ENCODE measurements at regions not wholly inside any gene's neighbourhood (a gene's known extent, or its start where the extent isn't known, plus 50 kb on each side); places are given as distances from the start of the nearest gene placed in this dataset.

- no peak for DNase-seq
These were observed 506.8 kb upstream of the LRATD1 start for GRCh38 chr2:14125624-14126293.

- no peak for DNase-seq
These were observed 505.7 kb upstream of the LRATD1 start for GRCh38 chr2:14126846-14127245.

- DNase-seq = no peak
These were observed 504.8 kb upstream of the LRATD1 start for GRCh38 chr2:14127765-14128164.

GRCh38 chr2:14132386-14132785 lies 500.1 kb upstream of the LRATD1 start:
- no peak for DNase-seq

DNA sequence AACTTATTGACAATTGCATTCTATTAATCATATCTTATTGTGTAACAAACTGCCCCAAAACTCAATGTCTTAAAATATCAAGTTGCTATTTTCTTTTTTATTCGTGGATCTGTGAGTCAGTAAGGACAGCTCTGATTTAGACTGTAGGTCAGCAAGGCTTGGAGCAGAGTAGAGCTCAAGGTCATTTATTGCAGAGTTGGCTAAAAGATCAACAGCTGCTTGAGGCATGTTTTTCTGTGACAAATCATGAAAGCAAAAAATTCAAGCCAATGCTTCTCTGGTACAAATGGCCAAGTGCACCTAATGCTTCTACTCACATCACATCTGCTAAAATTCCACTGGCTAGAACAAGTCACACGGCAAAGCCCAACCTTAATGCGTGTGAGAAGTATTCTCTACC lies 497.7 kb upstream of the LRATD1 start:
- no peak for DNase-seq

GRCh38 chr2:14136030-14136429 lies 496.5 kb upstream of the LRATD1 start:
- no peak for DNase-seq

DNA sequence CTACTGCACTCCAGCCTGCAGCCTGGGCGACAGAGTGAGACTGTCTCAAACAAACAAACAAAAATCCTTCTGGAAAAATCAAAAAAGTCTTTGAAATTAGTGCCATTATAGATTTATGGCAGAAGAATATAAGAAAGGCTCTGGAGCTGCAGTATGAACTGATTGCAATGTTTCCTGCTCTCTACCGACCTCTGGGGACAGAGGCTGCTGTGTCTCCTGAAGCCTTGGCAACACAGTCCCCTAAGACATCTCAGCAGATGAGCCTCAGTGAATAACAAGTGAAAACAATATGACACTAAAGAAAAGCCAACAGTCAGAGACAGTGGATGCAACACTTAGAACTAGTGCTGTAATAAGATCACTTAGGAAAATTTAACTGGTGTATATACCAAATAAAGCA lies 494.9 kb upstream of the LRATD1 start:
- no peak for DNase-seq

GRCh38 chr2:14140009-14140550 lies 492.4 kb upstream of the LRATD1 start:
- DNase-seq = no peak

DNA sequence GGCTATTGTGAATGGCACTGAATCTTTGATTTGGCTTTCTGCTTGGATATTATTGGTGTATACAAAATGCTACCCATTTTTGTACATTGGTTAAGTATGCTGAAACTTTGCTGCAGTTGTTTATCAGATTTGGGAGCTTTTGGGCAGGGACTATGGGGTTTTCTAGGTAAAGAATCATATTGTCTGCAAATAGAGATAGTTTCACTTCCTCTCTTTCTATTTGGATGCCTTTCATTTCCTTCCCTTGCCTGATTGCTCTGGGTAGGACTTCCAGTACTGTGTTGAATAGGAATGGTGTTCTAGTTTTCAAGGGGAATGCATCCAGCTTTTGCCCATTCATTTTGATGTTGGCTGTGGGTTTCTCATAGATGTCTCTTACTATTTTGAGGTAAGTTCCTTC lies 489.1 kb upstream of the LRATD1 start:
- DNase-seq = no peak

- no peak for DNase-seq
These were observed 484.3 kb upstream of the LRATD1 start for GRCh38 chr2:14148216-14148615.

GRCh38 chr2:14157816-14158215 lies 474.7 kb upstream of the LRATD1 start:
- no peak for DNase-seq

DNA sequence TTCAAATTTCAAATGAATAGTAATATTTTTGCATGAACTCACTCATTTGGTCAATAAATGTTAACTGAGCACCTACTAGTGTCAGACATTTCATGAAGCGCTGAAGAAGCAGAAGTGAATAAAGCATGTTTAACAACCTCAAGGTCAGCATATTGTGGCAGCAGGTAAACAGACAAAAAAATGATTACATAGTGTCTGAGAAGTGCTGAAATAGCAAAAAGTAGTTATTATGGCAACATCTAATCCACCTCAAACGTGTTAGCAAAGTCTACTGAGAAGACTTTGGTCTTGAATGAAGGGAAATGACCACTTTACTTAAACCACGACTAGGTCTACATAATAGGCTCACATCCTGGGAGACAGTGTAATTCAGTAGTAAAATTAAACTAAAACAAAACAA lies 452.2 kb upstream of the LRATD1 start:
- no peak for DNase-seq

GRCh38 chr2:14182227-14182946 lies 450.1 kb upstream of the LRATD1 start:
- DNase-seq = no peak

- DNase-seq = no peak
These were observed 446.6 kb upstream of the LRATD1 start for GRCh38 chr2:14185906-14186305.

DNA sequence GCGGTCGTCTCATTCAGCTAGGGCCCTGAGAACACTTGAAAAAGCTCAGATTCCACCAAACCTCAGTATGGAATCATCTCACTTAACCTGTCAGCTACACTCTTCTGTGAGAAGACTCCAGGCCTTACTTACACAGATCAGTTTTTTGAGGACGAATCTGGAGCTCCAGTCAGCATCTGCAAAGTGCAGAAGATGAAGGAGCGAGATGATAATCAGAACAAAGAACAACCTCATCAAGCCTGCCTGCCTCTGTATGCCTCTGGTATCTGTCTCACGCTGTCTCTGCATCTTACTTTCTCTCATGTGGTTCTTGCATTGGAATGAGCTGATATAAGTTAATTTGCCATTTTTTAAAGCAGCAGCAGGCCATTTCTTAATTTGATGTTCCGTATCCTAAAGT lies 444.1 kb upstream of the LRATD1 start:
- DNase-seq = no peak

GRCh38 chr2:14189929-14190328 lies 442.6 kb upstream of the LRATD1 start:
- no peak for DNase-seq

- DNase-seq = no peak
These were observed 438.3 kb upstream of the LRATD1 start for GRCh38 chr2:14194233-14194632.

- no peak for DNase-seq
These were observed 435.2 kb upstream of the LRATD1 start for GRCh38 chr2:14197293-14197692.

GRCh38 chr2:14199040-14199439 lies 433.5 kb upstream of the LRATD1 start:
- no peak for DNase-seq

- no peak for DNase-seq
These were observed 413.2 kb upstream of the LRATD1 start for GRCh38 chr2:14219306-14219705.

DNA sequence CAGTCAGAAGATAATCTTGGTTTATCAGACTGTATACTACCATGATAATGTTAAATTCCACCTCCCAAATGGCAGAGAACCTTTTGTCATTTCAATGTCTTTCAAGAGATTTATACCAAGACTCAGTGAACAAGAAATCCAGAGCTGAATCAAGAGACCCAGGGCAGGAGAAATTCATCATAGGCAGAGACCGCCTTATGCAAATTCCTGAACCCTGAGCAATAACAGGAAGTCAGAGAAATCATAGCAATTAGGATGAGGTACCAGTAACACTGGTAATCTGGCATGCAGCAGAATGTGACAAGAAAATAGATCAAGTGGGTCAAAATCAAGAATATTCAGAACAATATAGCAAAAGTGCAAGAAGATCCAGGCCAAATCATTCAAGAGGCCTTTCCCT lies 412.4 kb upstream of the LRATD1 start:
- no peak for DNase-seq

GRCh38 chr2:14221466-14221865 lies 411.1 kb upstream of the LRATD1 start:
- no peak for DNase-seq

- DNase-seq = no peak
These were observed 408.9 kb upstream of the LRATD1 start for GRCh38 chr2:14223576-14223975.

- no peak for DNase-seq
These were observed 401.1 kb upstream of the LRATD1 start for GRCh38 chr2:14231391-14231898.

Measured in suppressor macrophage treated with lipopolysaccharide for 1 hour (primary cell).